ENCODE measurements at regions not wholly inside any gene's neighbourhood (a gene's known extent, or its start where the extent isn't known, plus 50 kb on each side); places are given as distances from the start of the nearest gene placed in this dataset.
"Not testable (repeated sequence)": the region's sequence is repeated elsewhere in the genome, so short reads cannot be mapped to it uniquely, and the experiment has no call there.

GRCh38 chr15:26126819-26127387 lies 263.8 kb upstream of the ATP10A start:
- H3K4me3 ChIP-seq (ENCODE audit: low read depth, low read length) = no peak overlapping the region

GRCh38 chr15:26126070-26126469 lies 262.9 kb upstream of the ATP10A start:
- no peak for DNase-seq (ENCODE audit: low read depth)
- H3K4me3 ChIP-seq (ENCODE audit: low read depth, low read length) = no peak overlapping the region
- TF ChIP-seq, protein P1, sequence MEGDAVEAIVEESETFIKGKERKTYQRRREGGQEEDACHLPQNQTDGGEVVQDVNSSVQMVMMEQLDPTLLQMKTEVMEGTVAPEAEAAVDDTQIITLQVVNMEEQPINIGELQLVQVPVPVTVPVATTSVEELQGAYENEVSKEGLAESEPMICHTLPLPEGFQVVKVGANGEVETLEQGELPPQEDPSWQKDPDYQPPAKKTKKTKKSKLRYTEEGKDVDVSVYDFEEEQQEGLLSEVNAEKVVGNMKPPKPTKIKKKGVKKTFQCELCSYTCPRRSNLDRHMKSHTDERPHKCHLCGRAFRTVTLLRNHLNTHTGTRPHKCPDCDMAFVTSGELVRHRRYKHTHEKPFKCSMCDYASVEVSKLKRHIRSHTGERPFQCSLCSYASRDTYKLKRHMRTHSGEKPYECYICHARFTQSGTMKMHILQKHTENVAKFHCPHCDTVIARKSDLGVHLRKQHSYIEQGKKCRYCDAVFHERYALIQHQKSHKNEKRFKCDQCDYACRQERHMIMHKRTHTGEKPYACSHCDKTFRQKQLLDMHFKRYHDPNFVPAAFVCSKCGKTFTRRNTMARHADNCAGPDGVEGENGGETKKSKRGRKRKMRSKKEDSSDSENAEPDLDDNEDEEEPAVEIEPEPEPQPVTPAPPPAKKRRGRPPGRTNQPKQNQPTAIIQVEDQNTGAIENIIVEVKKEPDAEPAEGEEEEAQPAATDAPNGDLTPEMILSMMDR (conservative IDR thresholded peaks at IDR 0.05; ENCODE audit: low read depth, low read length) = no peak

More at GRCh38 chr15:26126819-26127387, 263.8 kb upstream of the ATP10A start:
- DNase-seq (ENCODE audit: low read depth) = no peak
- TF ChIP-seq, protein P1 (conservative IDR thresholded peaks at IDR 0.05; ENCODE audit: low read depth, low read length) = no peak

DNA sequence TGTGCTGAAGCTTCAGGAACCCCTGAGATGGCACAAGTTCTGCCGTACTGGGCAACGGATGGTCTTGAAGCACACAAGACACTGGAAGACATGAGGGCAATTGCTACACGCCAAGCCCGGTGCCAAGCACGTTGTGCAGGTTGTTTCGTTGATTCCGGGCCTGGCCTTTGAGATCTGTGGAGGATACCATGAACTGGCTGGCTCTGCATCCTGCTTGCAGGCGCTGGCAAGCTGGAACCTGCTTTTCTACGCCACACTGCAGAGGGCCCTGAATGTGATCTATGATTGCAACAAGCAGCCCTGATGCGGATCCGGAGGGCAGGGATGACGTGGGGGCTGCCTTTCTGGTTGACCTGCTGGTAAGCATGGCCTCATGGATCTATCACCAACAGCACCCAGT lies 262.5 kb upstream of the ATP10A start:
- TF ChIP-seq, protein P1 (conservative IDR thresholded peaks at IDR 0.05; ENCODE audit: low read depth, low read length) = no peak
- H3K4me3 ChIP-seq (ENCODE audit: low read depth, low read length) = no peak overlapping the region
- DNase-seq (ENCODE audit: low read depth) = no peak

DNA sequence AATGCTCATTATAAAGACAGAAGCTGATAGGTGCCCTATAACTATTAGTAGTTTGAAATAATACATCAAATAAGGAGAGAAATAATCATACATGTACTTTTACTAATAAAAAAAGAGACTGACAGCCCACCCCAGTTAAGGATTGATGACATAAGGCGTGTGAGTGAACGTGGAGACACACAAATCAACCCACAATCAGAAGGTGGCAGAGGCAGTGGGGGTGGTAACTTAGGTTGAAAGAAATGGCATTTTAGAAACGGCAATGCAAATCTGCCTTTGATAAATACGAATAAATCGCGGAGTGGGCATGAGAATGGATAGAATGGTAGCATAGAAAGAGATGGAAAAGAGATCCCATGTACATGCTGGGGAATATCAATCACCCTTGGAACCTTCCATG lies 256.2 kb upstream of the ATP10A start:
- TF ChIP-seq, protein P1 (conservative IDR thresholded peaks at IDR 0.05; ENCODE audit: low read depth, low read length) = no peak
- no peak overlapping the region for H3K4me3 ChIP-seq (ENCODE audit: low read depth, low read length)
- DNase-seq (ENCODE audit: low read depth) = no peak

GRCh38 chr15:26115229-26115943 lies 252.3 kb upstream of the ATP10A start:
- TF ChIP-seq, protein P1 (conservative IDR thresholded peaks at IDR 0.05; ENCODE audit: low read depth, low read length) = no peak
- no peak for DNase-seq (ENCODE audit: low read depth)
- no peak overlapping the region for H3K4me3 ChIP-seq (ENCODE audit: low read depth, low read length)

DNA sequence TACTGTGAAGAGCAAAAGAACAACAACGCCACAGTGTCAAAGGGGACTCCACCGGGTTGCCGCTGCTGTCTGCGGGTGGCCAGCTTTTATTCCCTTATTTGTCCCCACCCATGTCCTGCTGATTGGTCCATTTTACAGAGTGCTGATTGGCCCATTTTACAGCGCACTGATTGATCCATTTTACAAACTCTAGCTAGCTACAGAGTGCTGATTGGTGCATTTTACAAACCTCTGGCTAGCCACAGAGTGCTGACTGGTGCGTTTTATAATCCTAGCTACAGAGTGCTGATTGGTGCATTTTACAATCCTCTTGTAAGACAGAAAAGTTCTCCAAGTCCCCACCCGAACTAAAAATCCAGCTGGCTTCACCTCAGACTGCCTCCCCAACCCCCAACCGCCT lies 251.0 kb upstream of the ATP10A start:
- not testable (repeated sequence) for DNase-seq (ENCODE audit: low read depth); H3K4me3 ChIP-seq (ENCODE audit: low read depth, low read length)

GRCh38 chr15:26113296-26113695 lies 250.2 kb upstream of the ATP10A start:
- no peak for DNase-seq (ENCODE audit: low read depth)
- no peak overlapping the region for H3K4me3 ChIP-seq (ENCODE audit: low read depth, low read length)
- TF ChIP-seq, protein P1 (conservative IDR thresholded peaks at IDR 0.05; ENCODE audit: low read depth, low read length) = no peak
